Transverse colon (tissue), 4 donors: ENCODE measurements at regions not wholly inside any gene's neighbourhood (a gene's known extent, or its start where the extent isn't known, plus 50 kb on each side); places are given as distances from the start of the nearest gene placed in this dataset.

Source experiments
- DNase-seq: peaks from one replicate; pipeline ENCODE4 v3.0.0-alpha.2; 2019
- H3K27ac ChIP-seq, 4 donors: fragments of 200-600 bp; sonication (generic); 2 replicates each; pipeline ENCODE4 v1.5.1; 2016 to 2018; ENCODE audit warnings: inconsistent platforms in 4 of 4
- H3K27me3 ChIP-seq: fragments of 200-600 bp; sonication (generic); 2 replicates; pipeline ENCODE4 v1.5.1; 2017; ENCODE audit warnings: inconsistent platforms
- H3K36me3 ChIP-seq, 4 donors: fragments of 200-600 bp; sonication (generic); 2 replicates each; pipeline ENCODE4 v1.5.1; 2017 to 2019; ENCODE audit warnings: inconsistent platforms in 4 of 4
- H3K4me1 ChIP-seq, 4 donors: fragments of 200-600 bp; sonication (generic); 2 replicates each; pipeline ENCODE4 v1.5.1; 2017 to 2020; ENCODE audit warnings: inconsistent platforms in 4 of 4
- H3K4me3 ChIP-seq, 4 donors: fragments of 200-600 bp; sonication (generic); 1 replicate in 1 of 4; 2 replicates in 3 of 4; pipeline versions ENCODE4 v1.5.1 to v1.6.1; 2017 to 2019; ENCODE audit warnings: inconsistent platforms in 4 of 4
- H3K9me3 ChIP-seq, 2 donors: fragments of 200-600 bp; sonication (generic); 2 replicates each; pipeline ENCODE4 v1.5.1; 2017 to 2019; ENCODE audit warnings: inconsistent platforms in 2 of 2
- CTCF ChIP-seq, 5 experiments: fragments of 200-600 bp in 3 of 5; fragments of 450-650 bp in 2 of 5; sonication (generic) in 3 of 5; IDR thresholded peaks; 1 replicate in 2 of 5; 2 replicates in 3 of 5; pipeline ENCODE4 v1.5.1; 2016 to 2017; ENCODE audit warnings: antibody characterized with exemption in 5 of 5, inconsistent platforms in 3 of 5, mild to moderate bottlenecking in 2 of 5, moderate library complexity in 1 of 5
- EP300 ChIP-seq: sonication (generic); formaldehyde crosslinking; IDR thresholded peaks from one replicate; pipeline ENCODE4 v1.6.1; 2017; ENCODE audit warnings: antibody characterized with exemption, low read depth
- POLR2A ChIP-seq: fragments of 450-650 bp; IDR thresholded peaks from one replicate; pipeline ENCODE4 v1.6.1; 2016; ENCODE audit warnings: antibody characterized with exemption, mild to moderate bottlenecking, moderate library complexity
- POLR2AphosphoS5 ChIP-seq, 3 donors: sonication (generic); formaldehyde crosslinking; IDR thresholded peaks; one replicate each; pipeline ENCODE4 v1.6.1; 2016; ENCODE audit warnings: antibody characterized with exemption in 3 of 3
- WGBS, 2 donors: methylation state at CpG; one replicate each; pipeline ENCODE4 v1.1.5; 2018; ENCODE audit warnings: low coverage in 1 of 2; 5-methylcytosine and 5-hydroxymethylcytosine counted together
- in situ Hi-C, 4 donors: fragments of 200-750 bp; cut with MboI; loops; one replicate each; pipeline versions ENCODE4 v1.15.0 to v1.15.1; 2017; ENCODE audit warnings: low sequenced_read_pairs in 3 of 4, low pct_ligation_motif_present in 1 of 4, low pct_unique_long_range_greater_than_20kb in 1 of 4
- intact Hi-C: fragments of 100-400 bp; cut with DNase I; formaldehyde crosslinking; loops from one replicate; pipeline ENCODE4 v1.15.1; 2023; ENCODE audit warnings: low total_unique reads

GRCh38 chr7:12864470-12865046, 177.1 kb downstream of the ARL4A start:
- no peaks in the 10 kb centered on the region for H3K36me3 ChIP-seq
- in situ Hi-C loops, result no loop called here
- 81% methylated on average over 11 of the region's 11 CpGs; no CpG with 5 or more reads in 1 of the 2 donors for WGBS, 2 donors

GRCh38 chr7:12865593-12865992, 178.2 kb downstream of the ARL4A start:
- Histone ChIP-seq H3K27ac (no peak overlapping the region), H3K4me3 (no peak overlapping the region), H3K36me3 (no peaks in the 10 kb centered on the region), H3K27me3 (no peaks in the 10 kb centered on the region), H3K4me1 (no peaks in the 10 kb centered on the region), H3K9me3 (no peaks in the 10 kb centered on the region)
- no peak for DNase-seq
- in situ Hi-C loops, result no loop called here
- 89 to 90% methylated on average over 2 of the region's 2 CpGs for WGBS, 2 donors
- TF ChIP-seq POLR2AphosphoS5 (IDR thresholded peaks at IDR 0.05) (no peak), CTCF (IDR thresholded peaks at IDR 0.05) (no peak), EP300 (no peak), POLR2A (no peak)
- intact Hi-C loops, result no loop called here

More at GRCh38 chr7:12864470-12865046, 177.1 kb downstream of the ARL4A start:
- intact Hi-C loops, result no loop called here
- no peak for DNase-seq
- Histone ChIP-seq H3K27ac (no peak overlapping the region), H3K4me3 (no peak overlapping the region), H3K9me3 (no peaks in the 10 kb centered on the region), H3K27me3 (no peaks in the 10 kb centered on the region), H3K4me1 (no peaks in the 10 kb centered on the region)
- TF ChIP-seq CTCF (IDR thresholded peaks at IDR 0.05) (no peak), POLR2AphosphoS5 (IDR thresholded peaks at IDR 0.05) (no peak), EP300 (no peak), POLR2A (no peak)

DNA sequence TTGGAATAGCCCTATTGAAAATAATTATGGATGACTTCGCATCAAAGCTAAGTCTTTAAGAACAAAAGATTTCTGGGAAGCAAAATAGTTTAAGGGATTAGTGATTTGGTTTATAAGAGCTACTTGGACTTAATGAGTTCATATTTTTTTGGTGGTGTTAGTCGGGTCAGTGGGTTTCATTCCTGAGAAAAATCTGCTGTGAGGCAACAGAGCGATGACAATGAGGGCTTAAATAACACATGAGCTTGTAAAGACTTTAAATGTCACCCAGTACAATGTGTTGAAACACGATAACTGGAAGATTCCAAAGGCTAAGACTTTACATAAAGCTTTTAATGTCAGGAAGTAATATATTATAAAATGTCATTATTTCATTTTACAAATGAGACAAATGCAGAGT, 178.8 kb downstream of the ARL4A start:
- H3K27ac ChIP-seq, result no peak overlapping the region
- intact Hi-C loops (no loop called here), in situ Hi-C loops (no loop called here)
- H3K4me1 ChIP-seq, result no peaks in the 10 kb centered on the region
- no peaks in the 10 kb centered on the region for H3K36me3 ChIP-seq
- WGBS, 2 donors, result 81 to 83% methylated on average over 4 of the region's 4 CpGs
- H3K4me3 ChIP-seq, result no peak overlapping the region
- no peaks in the 10 kb centered on the region for H3K27me3 ChIP-seq
- DNase-seq, result no peak
- no peaks in the 10 kb centered on the region for H3K9me3 ChIP-seq
- TF ChIP-seq CTCF (IDR thresholded peaks at IDR 0.05), result no peak
- TF ChIP-seq POLR2A, result no peak
- no peak for TF ChIP-seq EP300
- TF ChIP-seq POLR2AphosphoS5 (IDR thresholded peaks at IDR 0.05), result no peak

DNA sequence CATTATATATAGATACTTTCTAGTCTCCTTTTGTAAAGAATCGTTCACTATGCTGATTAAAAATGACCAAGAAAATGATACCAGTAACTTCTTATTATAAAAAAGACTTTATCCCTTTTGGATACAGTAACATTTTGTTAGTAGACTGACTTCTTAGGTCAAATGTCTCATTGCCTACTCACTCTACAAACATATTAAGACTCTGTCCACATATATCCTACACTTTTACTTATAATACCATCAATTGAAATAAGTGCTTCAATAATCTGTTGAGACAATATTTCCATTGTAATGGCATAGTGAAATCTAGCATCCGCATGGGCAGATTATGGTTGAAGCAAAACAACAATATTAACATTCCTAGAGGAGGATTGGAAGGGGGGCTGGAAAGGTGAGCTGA, 180.6 kb downstream of the ARL4A start:
- H3K4me1 ChIP-seq, result peaks cover 0 to 6% (median 0%) of the 10 kb centered on the region in 4 donors
- WGBS, 2 donors, result 80 to 86% methylated on average over 2 of the region's 2 CpGs
- no peaks in the 10 kb centered on the region for H3K27me3 ChIP-seq
- H3K9me3 ChIP-seq, result no peaks in the 10 kb centered on the region
- H3K4me3 ChIP-seq, result no peak overlapping the region
- in situ Hi-C loops, result no loop called here
- no peaks in the 10 kb centered on the region for H3K36me3 ChIP-seq
- H3K27ac ChIP-seq, result no peak overlapping the region
- no peak for DNase-seq
- intact Hi-C loops, result no loop called here
- TF ChIP-seq POLR2AphosphoS5 (IDR thresholded peaks at IDR 0.05) (no peak), POLR2A (no peak), EP300 (no peak), CTCF (IDR thresholded peaks at IDR 0.05) (no peak)
